VCaP (cell line): ENCODE measurements at regions not wholly inside any gene's neighbourhood (a gene's known extent, or its start where the extent isn't known, plus 50 kb on each side); places are given as distances from the start of the nearest gene placed in this dataset.

Source experiments
- H3K27ac ChIP-seq: fragments of 450-650 bp; 2 replicates; pipeline ENCODE4 v1.5.1; 2017
- CTCF ChIP-seq: fragments of 450-650 bp; conservative IDR thresholded peaks from 2 replicates; pipeline ENCODE4 v1.5.1; 2017; ENCODE audit warnings: mild to moderate bottlenecking, moderate library complexity

- H3K27ac ChIP-seq, result peak overlapping the region; percentile 60
- TF ChIP-seq CTCF, result no peak
These were observed 103.8 kb upstream of the PPM1H start for GRCh38 chr12:63038713-63039100.

DNA sequence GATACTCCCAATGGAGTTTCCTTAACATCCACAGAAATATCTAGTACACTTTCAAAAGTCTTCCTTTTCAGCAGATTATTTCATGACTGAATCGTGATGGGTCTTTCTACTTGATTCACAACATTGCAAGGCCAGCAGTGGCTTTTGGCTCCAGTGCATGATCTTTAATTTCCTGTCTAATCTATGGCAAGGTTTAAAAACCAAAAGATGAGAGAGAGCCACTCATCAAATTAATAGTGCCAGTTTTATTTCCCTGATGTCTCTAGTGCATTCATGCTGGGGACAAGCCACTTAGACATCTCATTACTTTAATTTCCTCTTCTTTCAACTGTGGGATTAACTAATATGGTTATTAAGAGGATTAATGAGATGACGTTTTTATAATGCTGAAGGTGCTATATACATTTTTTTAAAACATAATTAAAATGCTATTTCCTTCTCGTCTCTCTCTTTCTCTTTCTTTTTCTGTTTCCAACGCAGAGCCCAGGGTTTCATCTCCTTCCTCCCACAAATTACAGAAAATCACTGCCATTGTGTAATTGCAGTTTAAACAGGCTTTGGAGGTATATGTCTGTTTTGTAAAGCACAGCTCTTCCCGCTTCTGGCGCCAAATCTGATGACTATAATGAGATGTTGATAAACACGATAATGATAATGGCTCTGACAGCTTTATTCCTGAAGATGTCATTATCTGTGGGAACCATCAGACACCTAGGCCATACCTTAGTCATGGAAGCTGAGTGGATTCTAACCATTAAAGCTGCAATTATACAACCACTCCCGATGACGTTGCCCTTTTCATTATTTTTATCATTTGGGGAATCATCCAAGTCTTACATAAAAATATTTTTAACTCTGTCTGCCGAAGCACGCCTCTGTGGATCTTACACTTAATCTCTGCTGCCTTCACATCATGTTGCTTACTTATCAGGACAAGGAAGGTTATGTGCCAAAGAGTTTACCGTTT is 103.1 kb upstream of the PPM1H start:
- TF ChIP-seq CTCF, result no peak
- peak overlapping the region; percentile 60 for H3K27ac ChIP-seq

- peak overlapping the region; percentile 60 for H3K27ac ChIP-seq
- no peak for TF ChIP-seq CTCF
These were observed 102.0 kb upstream of the PPM1H start for GRCh38 chr12:63036974-63037335.

DNA sequence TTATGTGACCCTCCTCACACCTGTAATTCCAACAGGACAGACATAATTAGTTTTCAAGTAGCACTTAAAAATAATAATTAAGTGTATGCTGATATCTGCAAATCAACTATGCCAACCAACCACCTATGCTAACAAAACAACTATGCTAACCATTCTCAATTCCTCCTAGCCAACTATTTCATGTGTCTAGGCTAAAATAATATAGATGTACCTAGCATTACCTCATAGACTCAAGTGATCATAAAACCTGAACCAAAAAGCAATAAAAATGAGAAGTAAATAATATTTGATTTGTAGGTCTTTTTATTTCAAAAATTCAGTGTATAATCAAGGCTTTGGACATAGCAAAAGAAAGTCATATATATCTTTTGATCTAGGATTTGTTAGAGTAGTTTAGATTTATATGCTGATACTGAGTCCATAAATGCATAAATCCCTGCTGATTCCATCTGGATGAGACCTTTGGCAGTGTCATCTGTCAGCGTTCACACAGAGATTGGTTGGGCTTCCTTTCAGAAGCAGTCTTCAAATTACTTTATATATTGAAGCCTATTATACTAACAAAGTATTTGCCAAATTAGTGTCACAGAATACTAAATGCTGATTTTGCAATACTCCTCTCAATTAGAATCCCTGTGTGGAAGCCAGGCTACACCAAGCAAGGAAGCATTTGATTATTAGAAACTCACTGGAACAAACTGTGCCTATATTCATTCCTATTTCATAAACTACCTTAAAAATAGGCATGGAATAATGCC is 101.4 kb upstream of the PPM1H start:
- H3K27ac ChIP-seq, result peak overlapping the region; percentile 60
- TF ChIP-seq CTCF, result no peak

DNA sequence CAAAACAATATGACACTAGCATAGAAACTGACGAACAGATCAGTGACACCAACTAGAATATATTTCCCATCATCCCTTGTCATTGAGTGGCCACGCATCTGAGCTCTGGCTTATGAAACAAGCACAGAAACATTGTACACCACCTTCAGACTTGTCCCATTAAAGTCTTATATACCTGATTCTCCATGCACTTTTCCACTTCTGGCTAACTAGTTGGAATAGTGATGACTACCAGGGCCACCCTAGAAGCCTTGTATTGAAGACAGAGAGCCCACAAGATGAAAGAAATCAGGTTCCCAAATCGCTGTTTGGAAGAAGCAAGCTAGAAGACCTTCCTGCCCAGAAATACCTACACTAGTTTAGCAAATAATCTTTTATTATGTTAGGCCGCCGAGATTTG is 99.7 kb upstream of the PPM1H start:
- no peak for TF ChIP-seq CTCF
- H3K27ac ChIP-seq, result no peak overlapping the region

DNA sequence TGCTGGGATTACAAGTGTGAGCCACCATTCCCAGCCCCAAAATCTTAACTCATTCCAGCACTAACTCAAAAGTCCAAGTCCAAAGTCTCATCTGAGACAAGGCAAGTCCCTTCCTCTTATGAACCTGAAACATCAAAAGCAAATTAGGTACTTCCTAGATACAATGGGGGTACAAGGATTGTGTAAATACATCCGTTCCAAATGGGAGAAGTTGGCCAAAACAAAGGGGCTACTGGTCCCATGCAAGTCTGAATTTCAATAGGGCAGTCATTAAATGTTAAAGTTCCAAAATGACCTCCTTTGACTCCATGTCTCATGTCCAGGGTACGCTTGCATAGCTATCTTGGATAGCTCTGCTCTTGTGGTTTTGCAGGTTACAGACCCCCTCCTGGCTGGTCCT is 94.7 kb upstream of the PPM1H start:
- TF ChIP-seq CTCF, result no peak
- H3K27ac ChIP-seq, result no peak overlapping the region

DNA sequence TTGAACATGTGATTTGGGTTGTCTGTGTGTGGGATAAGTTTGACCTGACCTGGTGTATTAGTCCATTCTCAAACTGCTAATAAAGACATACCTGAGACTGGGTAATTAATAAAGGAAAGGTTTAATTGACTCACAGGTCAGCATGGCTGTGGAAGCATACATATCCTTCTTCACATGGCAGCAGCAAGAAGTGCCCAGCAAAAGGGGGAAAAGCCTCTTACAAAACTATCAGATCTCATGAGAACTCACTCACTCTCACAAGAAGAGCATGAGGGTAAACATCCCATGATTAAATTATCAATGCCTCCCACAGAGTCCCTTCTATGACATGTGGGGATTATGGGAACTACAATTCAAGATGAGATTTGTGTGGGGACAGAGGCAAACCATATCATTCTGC is 94.0 kb upstream of the PPM1H start:
- TF ChIP-seq CTCF, result no peak
- peak overlapping the region; percentile 65 for H3K27ac ChIP-seq
